Breast epithelium (tissue), 3 donors: ENCODE measurements at regions not wholly inside any gene's neighbourhood (a gene's known extent, or its start where the extent isn't known, plus 50 kb on each side); places are given as distances from the start of the nearest gene placed in this dataset.

Source experiments
- CTCF ChIP-seq, 3 donors: fragments of 450-650 bp; IDR thresholded peaks; one replicate each; pipeline ENCODE4 v1.5.1; 2016 to 2017; ENCODE audit warnings: antibody characterized with exemption in 3 of 3, mild to moderate bottlenecking in 3 of 3, moderate library complexity in 3 of 3
- POLR2AphosphoS5 ChIP-seq, 3 donors: sonication (generic); formaldehyde crosslinking; IDR thresholded peaks; one replicate each; pipeline ENCODE4 v1.6.1; 2017; ENCODE audit warnings: antibody characterized with exemption in 3 of 3

GRCh38 chr18:56538746-56539145, 99.6 kb downstream of the TXNL1 start:
- TF ChIP-seq POLR2AphosphoS5 (IDR thresholded peaks at IDR 0.05): no peak
- TF ChIP-seq CTCF (IDR thresholded peaks at IDR 0.05): no peak
